ENCODE measurements at regions not wholly inside any gene's neighbourhood (a gene's known extent, or its start where the extent isn't known, plus 50 kb on each side); places are given as distances from the start of the nearest gene placed in this dataset.

DNA sequence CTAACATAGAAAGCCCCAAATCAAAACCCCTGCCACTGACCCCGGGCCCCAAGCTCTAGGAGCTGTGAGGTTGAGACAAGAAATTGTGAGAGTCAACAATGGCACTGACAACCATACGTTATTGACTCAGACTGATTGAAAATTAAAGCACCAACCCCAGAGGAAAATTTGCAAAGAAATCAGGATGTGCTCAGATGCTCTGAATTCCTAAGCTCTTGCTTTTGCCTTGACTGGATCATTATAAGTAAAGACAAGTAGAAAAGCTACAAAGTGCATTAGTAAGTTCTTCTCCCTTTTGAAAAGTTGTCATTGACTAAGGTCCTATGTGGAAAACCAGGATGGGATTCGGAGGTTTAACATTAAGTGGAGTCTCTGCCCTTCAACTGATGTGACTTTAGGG is 130.2 kb downstream of the SAMD9 start:
- H3K9me3 ChIP-seq, result no peaks in the 10 kb centered on the region
- no peak for FAIRE-seq
- TF ChIP-seq, protein P1, sequence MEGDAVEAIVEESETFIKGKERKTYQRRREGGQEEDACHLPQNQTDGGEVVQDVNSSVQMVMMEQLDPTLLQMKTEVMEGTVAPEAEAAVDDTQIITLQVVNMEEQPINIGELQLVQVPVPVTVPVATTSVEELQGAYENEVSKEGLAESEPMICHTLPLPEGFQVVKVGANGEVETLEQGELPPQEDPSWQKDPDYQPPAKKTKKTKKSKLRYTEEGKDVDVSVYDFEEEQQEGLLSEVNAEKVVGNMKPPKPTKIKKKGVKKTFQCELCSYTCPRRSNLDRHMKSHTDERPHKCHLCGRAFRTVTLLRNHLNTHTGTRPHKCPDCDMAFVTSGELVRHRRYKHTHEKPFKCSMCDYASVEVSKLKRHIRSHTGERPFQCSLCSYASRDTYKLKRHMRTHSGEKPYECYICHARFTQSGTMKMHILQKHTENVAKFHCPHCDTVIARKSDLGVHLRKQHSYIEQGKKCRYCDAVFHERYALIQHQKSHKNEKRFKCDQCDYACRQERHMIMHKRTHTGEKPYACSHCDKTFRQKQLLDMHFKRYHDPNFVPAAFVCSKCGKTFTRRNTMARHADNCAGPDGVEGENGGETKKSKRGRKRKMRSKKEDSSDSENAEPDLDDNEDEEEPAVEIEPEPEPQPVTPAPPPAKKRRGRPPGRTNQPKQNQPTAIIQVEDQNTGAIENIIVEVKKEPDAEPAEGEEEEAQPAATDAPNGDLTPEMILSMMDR (IDR thresholded peaks at IDR 0.05), result no peak

GRCh38 chr7:92987095-92987494 is 130.7 kb downstream of the SAMD9 start:
- intact Hi-C loops (cut with DNase I), result no loop called here
- Histone ChIP-seq H3K4me1 (no peaks in the 10 kb centered on the region), H3K27ac (no peak overlapping the region), H3K4me3 (no peak overlapping the region), H3K27me3 (no peaks in the 10 kb centered on the region), H3K36me3 (no peaks in the 10 kb centered on the region), H3K9me3 (no peaks in the 10 kb centered on the region)
- DNase-seq (no peak), FAIRE-seq (no peak), ATAC-seq (no peak)
- TF ChIP-seq, protein P1 (IDR thresholded peaks at IDR 0.05), result no peak

More for the DNA sequence above, 130.2 kb downstream of the SAMD9 start:
- no peak for DNase-seq
- 59 to 64% methylated on average over 3 of the region's 3 CpGs for WGBS, 2 donors
- no peak for ATAC-seq
- no peaks in the 10 kb centered on the region for H3K27me3 ChIP-seq
- H3K36me3 ChIP-seq, result no peaks in the 10 kb centered on the region
- H3K4me1 ChIP-seq, result no peaks in the 10 kb centered on the region
- H3K4me3 ChIP-seq, result no peak overlapping the region
- H3K27ac ChIP-seq, result no peak overlapping the region
- intact Hi-C loops (cut with DNase I), result no loop called here

GRCh38 chr7:92982928-92983327 is 134.9 kb downstream of the SAMD9 start:
- no peak overlapping the region for H3K27ac ChIP-seq
- H3K27me3 ChIP-seq, result no peaks in the 10 kb centered on the region
- no peaks in the 10 kb centered on the region for H3K9me3 ChIP-seq
- intact Hi-C loops (cut with DNase I), result no loop called here
- no peak for DNase-seq
- H3K36me3 ChIP-seq, result no peaks in the 10 kb centered on the region
- no peak for FAIRE-seq
- WGBS, 2 donors, result 74 to 76% methylated on average over 1 of the region's 1 CpG
- TF ChIP-seq, protein P1 (IDR thresholded peaks at IDR 0.05), result no peak
- no peaks in the 10 kb centered on the region for H3K4me1 ChIP-seq
- no peak for ATAC-seq
- no peak overlapping the region for H3K4me3 ChIP-seq

DNA sequence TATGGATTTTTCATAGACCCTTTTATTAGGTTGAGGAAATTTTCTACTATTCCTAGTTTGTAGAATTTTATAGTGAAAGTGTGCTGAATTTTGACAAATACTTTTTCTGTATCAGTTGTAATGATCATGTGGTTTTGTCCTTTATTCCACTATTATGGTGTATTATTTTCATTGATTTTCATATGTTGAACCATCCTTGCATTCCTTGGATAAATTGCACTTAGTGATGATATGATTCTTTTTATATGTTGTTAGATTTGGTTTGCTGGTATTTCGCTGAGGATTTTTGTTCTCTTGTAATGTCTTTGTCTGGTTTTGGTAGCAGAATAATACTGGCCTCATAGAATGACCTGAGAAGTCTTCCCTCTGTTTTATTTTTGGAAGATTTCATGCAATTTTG is 140.6 kb upstream of the CDK6 start:
- FAIRE-seq (no peak), ATAC-seq (no peak), DNase-seq (no peak)
- TF ChIP-seq, protein P1 (IDR thresholded peaks at IDR 0.05), result no peak
- no peak overlapping the region for H3K4me3 ChIP-seq
- H3K27ac ChIP-seq, result no peak overlapping the region
- no peaks in the 10 kb centered on the region for H3K27me3 ChIP-seq
- H3K9me3 ChIP-seq, result no peaks in the 10 kb centered on the region
- WGBS, 2 donors, result 37 to 80% methylated on average over 1 of the region's 1 CpG
- H3K36me3 ChIP-seq, result no peaks in the 10 kb centered on the region
- intact Hi-C loops (cut with DNase I), result no loop called here
- H3K4me1 ChIP-seq, result no peaks in the 10 kb centered on the region

GRCh38 chr7:92973974-92974373 is 137.6 kb upstream of the CDK6 start:
- FAIRE-seq, result no peak
- WGBS, 2 donors, result 22 to 40% methylated on average over 2 of the region's 2 CpGs
- ATAC-seq, result no peak

More at GRCh38 chr7:92973974-92974373, 137.6 kb upstream of the CDK6 start:
- Histone ChIP-seq H3K27ac (no peak overlapping the region), H3K36me3 (no peaks in the 10 kb centered on the region), H3K4me1 (no peaks in the 10 kb centered on the region), H3K27me3 (no peaks in the 10 kb centered on the region), H3K4me3 (no peak overlapping the region), H3K9me3 (no peaks in the 10 kb centered on the region)
- TF ChIP-seq, protein P1 (IDR thresholded peaks at IDR 0.05), result no peak
- DNase-seq, result no peak
- intact Hi-C loops (cut with DNase I), result no loop called here
